Spleen (tissue), 7 donors: ENCODE measurements at regions not wholly inside any gene's neighbourhood (a gene's known extent, or its start where the extent isn't known, plus 50 kb on each side); places are given as distances from the start of the nearest gene placed in this dataset.

ENCODE experiments used
- POLR2A ChIP-seq, 3 donors: fragments of 450-650 bp; IDR thresholded peaks; one replicate each; pipeline ENCODE4 v1.5.1; 2017; ENCODE audit warnings: antibody characterized with exemption in 3 of 3, mild to moderate bottlenecking in 1 of 3
- TF ChIP-seq, protein P1 (sequence below), 11 experiments: fragments of 200-600 bp in 7 of 11; fragments of 450-650 bp in 4 of 11; sonication (generic) in 4 of 11; IDR thresholded peaks in 8 of 11; conservative IDR thresholded peaks in 3 of 11; 1 replicate in 7 of 11; 2 replicates in 4 of 11; pipeline versions ENCODE4 v1.4.0 to v1.8.0; 2016 to 2021; ENCODE audit warnings: antibody characterized with exemption in 11 of 11, inconsistent platforms in 4 of 11, mild to moderate bottlenecking in 1 of 11
- donor health status: DM: no; HTN: no; CAD: no; lungs with moderate emphysema.
- donor health status: DM: no; HTN: no; CAD: no.
- donor health status: DM: no; HTN: no; CAD: no.

DNA sequence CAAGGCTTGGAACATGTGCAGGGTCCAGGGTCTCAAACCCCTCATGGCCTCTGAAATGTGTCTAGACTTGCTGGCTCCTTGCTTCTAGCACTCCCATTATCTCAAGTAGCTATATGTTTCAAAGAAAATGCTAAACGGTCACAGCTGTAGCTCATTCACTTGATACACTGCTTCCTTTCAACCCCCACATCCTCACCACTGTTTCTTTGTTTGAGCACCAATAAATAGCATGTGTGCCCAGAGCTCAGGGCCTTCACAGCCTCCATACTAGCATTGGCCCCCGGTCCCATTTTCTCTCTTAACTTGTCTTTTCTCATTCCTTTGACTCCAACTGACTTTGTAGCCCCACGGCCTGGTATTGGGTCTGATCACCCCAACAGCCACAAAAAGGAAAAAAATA lies 801.8 kb downstream of the STIM2 start:
- no peak for TF ChIP-seq POLR2A (IDR thresholded peaks at IDR 0.05)
- TF ChIP-seq, protein P1, sequence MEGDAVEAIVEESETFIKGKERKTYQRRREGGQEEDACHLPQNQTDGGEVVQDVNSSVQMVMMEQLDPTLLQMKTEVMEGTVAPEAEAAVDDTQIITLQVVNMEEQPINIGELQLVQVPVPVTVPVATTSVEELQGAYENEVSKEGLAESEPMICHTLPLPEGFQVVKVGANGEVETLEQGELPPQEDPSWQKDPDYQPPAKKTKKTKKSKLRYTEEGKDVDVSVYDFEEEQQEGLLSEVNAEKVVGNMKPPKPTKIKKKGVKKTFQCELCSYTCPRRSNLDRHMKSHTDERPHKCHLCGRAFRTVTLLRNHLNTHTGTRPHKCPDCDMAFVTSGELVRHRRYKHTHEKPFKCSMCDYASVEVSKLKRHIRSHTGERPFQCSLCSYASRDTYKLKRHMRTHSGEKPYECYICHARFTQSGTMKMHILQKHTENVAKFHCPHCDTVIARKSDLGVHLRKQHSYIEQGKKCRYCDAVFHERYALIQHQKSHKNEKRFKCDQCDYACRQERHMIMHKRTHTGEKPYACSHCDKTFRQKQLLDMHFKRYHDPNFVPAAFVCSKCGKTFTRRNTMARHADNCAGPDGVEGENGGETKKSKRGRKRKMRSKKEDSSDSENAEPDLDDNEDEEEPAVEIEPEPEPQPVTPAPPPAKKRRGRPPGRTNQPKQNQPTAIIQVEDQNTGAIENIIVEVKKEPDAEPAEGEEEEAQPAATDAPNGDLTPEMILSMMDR (IDR thresholded peaks at IDR 0.05 in 8 of 11, conservative IDR thresholded peaks at IDR 0.05 in 3 of 11): no peak
